HUES64 (cell line): ENCODE measurements at regions not wholly inside any gene's neighbourhood (a gene's known extent, or its start where the extent isn't known, plus 50 kb on each side); places are given as distances from the start of the nearest gene placed in this dataset.

Experiments
- H3K27ac ChIP-seq: 2 replicates; pipeline ENCODE4 v1.7.0; 2013; ENCODE audit warnings: low read depth, low read length, inconsistent platforms
- H3K27me3 ChIP-seq: 2 replicates; pipeline ENCODE4 v1.6.1; 2013; ENCODE audit warnings: mild to moderate bottlenecking, low read length; ENCODE audit not compliant: insufficient read depth
- H3K36me3 ChIP-seq: 2 replicates; pipeline ENCODE4 v1.6.1; 2013; ENCODE audit warnings: mild to moderate bottlenecking, low read length; ENCODE audit not compliant: insufficient read depth
- H3K4me1 ChIP-seq: 2 replicates; pipeline ENCODE4 v1.6.1; 2013; ENCODE audit warnings: mild to moderate bottlenecking, low read length, moderate library complexity; ENCODE audit not compliant: insufficient read depth
- H3K4me3 ChIP-seq: 2 replicates; pipeline ENCODE4 v1.5.1; 2013; ENCODE audit warnings: mild to moderate bottlenecking, low read length, moderate library complexity
- H3K9ac ChIP-seq: 2 replicates; pipeline ENCODE4 v1.6.1; 2013; ENCODE audit warnings: mild to moderate bottlenecking, low read depth, low read length
- H3K9me3 ChIP-seq: 2 replicates; pipeline ENCODE4 v1.6.1; 2013; ENCODE audit warnings: low read depth, low read length; ENCODE audit not compliant: insufficient read depth
- WGBS: fragments of 150-250, 120-280 bp; methylation state at CpG from one replicate; pipeline ENCODE4 v1.1.7; 2013; ENCODE audit warnings: missing lambda C conversion rate; 5-methylcytosine and 5-hydroxymethylcytosine counted together

- Histone ChIP-seq H3K27ac (no peak overlapping the region), H3K36me3 (no peaks in the 10 kb centered on the region), H3K27me3 (no peaks in the 10 kb centered on the region), H3K9ac (no peak overlapping the region), H3K9me3 (no peaks in the 10 kb centered on the region), H3K4me1 (peaks cover 47% of the 10 kb centered on the region), H3K4me3 (no peak overlapping the region)
- 81% methylated on average over 5 of the region's 5 CpGs for WGBS
Measured at GRCh38 chr6:138596126-138596525, 96.8 kb upstream of the NHSL1 start.

GRCh38 chr6:138596591-138596990 is 97.3 kb upstream of the NHSL1 start:
- no peaks in the 10 kb centered on the region for H3K36me3 ChIP-seq
- H3K4me3 ChIP-seq, result no peak overlapping the region
- no peaks in the 10 kb centered on the region for H3K9me3 ChIP-seq
- 78% methylated on average over 11 of the region's 11 CpGs for WGBS
- no peaks in the 10 kb centered on the region for H3K27me3 ChIP-seq
- peaks cover 47% of the 10 kb centered on the region for H3K4me1 ChIP-seq
- no peak overlapping the region; the same call in 1 of the 2 replicates for H3K27ac ChIP-seq
- no peak overlapping the region for H3K9ac ChIP-seq

DNA sequence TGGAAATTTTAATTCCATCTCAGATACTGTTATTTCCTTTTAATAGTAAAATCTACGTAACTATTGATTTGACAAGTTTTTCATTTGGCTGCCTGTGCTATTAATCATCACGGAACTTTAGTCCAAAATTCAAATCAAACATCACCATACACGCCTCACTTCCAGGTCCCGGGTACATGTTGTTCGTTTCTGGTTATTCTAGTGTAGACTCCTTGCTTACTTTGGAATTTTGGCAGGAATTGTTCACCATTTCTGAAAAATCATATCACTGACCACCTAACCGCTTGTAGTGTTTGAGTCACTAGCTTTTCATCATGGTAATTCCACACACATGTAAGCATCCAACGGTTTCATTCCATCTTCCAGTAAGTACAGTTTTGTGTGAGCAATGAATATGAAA is 98.0 kb upstream of the NHSL1 start:
- no peak overlapping the region for H3K9ac ChIP-seq
- 95% methylated on average over 7 of the region's 7 CpGs for WGBS
- H3K9me3 ChIP-seq, result no peaks in the 10 kb centered on the region
- H3K4me3 ChIP-seq, result no peak overlapping the region
- H3K27me3 ChIP-seq, result no peaks in the 10 kb centered on the region
- H3K4me1 ChIP-seq, result peaks cover 42% of the 10 kb centered on the region
- H3K36me3 ChIP-seq, result no peaks in the 10 kb centered on the region
- no peak overlapping the region for H3K27ac ChIP-seq

GRCh38 chr6:138598562-138599173 is 99.4 kb upstream of the NHSL1 start:
- Histone ChIP-seq H3K4me1 (peaks cover 29% of the 10 kb centered on the region), H3K27me3 (no peaks in the 10 kb centered on the region), H3K9ac (no peak overlapping the region), H3K27ac (no peak overlapping the region), H3K4me3 (no peak overlapping the region), H3K36me3 (no peaks in the 10 kb centered on the region), H3K9me3 (no peaks in the 10 kb centered on the region)
- 100% methylated on average over 2 of the region's 3 CpGs for WGBS

DNA sequence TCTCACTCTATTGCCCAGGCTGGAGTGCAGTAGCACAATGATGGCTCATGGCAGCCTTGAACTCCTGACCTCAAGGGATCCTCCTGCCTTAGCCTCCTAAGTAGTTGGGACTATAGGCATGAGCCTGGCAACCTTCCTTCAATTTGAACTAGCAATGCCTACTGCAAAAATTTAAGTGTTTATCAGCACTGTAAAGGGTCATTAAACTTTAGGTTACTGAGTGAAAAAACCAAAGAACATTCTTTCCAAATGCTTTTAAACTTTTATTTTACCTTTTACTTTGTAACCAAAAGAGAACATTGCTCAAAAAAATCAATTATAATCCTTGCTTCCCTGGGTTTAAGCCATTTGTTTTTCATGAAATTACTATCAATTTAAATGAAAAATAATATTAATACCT is 101.0 kb upstream of the NHSL1 start:
- no peak overlapping the region for H3K9ac ChIP-seq

DNA sequence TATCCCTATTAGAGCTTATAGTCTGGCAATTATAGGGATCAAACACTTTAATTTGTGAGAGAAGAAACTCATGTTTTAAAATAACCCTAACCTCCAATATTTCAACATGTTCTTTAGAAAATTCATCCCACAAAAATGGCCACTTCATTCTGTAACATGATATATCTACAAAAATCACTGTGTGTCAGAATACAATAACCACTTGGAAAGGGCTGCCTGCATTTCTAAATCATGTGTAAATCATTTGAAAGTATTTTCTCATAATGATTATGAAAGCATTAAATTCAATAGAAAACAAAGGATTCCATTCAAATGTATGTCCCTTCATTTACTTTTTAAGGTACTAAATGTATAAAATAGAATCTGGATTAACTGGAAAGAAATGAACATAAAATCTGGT is 101.4 kb upstream of the NHSL1 start:
- Histone ChIP-seq H3K27me3 (no peaks in the 10 kb centered on the region), H3K4me1 (peaks cover 10% of the 10 kb centered on the region), H3K27ac (no peak overlapping the region), H3K4me3 (no peak overlapping the region), H3K9ac (no peak overlapping the region), H3K36me3 (no peaks in the 10 kb centered on the region), H3K9me3 (no peaks in the 10 kb centered on the region)

More for the DNA sequence above, 101.0 kb upstream of the NHSL1 start:
- H3K4me1 ChIP-seq, result peaks cover 13% of the 10 kb centered on the region
- H3K27me3 ChIP-seq, result no peaks in the 10 kb centered on the region
- no peaks in the 10 kb centered on the region for H3K9me3 ChIP-seq
- no peaks in the 10 kb centered on the region for H3K36me3 ChIP-seq
- H3K27ac ChIP-seq, result no peak overlapping the region
- no peak overlapping the region for H3K4me3 ChIP-seq

- Histone ChIP-seq H3K27ac (no peak overlapping the region), H3K36me3 (no peaks in the 10 kb centered on the region), H3K9ac (no peak overlapping the region), H3K4me3 (no peak overlapping the region), H3K27me3 (no peaks in the 10 kb centered on the region), H3K9me3 (no peaks in the 10 kb centered on the region), H3K4me1 (peaks cover 6% of the 10 kb centered on the region)
Measured at GRCh38 chr6:138601128-138601527, 101.8 kb upstream of the NHSL1 start.

DNA sequence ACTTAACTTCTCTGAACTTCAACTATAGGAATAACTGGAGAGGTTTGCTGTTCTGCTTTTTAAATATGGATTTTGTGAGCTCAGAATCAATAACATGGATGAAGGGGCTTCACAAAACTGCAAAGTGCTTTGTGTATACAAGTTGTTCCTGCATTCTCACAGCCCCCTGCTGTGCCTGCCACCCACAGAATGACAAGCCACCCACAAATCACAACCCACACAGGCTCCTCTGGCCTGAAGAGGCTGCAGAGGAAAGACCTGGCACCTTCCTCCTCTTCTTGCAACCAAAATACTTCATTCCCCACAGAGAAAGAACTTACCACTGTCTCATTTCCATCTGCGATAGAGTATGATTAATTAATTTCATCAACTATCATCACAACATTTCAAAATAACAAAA is 106.7 kb upstream of the NHSL1 start:
- no peaks in the 10 kb centered on the region for H3K27me3 ChIP-seq
- H3K9ac ChIP-seq, result no peak overlapping the region
- H3K4me1 ChIP-seq, result no peaks in the 10 kb centered on the region
- WGBS, result 100% methylated on average over 1 of the region's 1 CpG
- H3K27ac ChIP-seq, result no peak overlapping the region
- no peak overlapping the region for H3K4me3 ChIP-seq
- H3K9me3 ChIP-seq, result no peaks in the 10 kb centered on the region
- no peaks in the 10 kb centered on the region for H3K36me3 ChIP-seq

GRCh38 chr6:138607478-138608433 is 108.5 kb upstream of the NHSL1 start:
- Histone ChIP-seq H3K27ac (no peak overlapping the region), H3K27me3 (no peaks in the 10 kb centered on the region), H3K36me3 (no peaks in the 10 kb centered on the region), H3K9ac (no peak overlapping the region), H3K4me1 (no peaks in the 10 kb centered on the region), H3K4me3 (no peak overlapping the region), H3K9me3 (no peaks in the 10 kb centered on the region)
- WGBS, result 95% methylated on average over 9 of the region's 10 CpGs

GRCh38 chr6:138608896-138609295 is 109.6 kb upstream of the NHSL1 start:
- no CpG with 5 or more reads among the region's 1 CpG for WGBS
- Histone ChIP-seq H3K4me1 (no peaks in the 10 kb centered on the region), H3K36me3 (no peaks in the 10 kb centered on the region), H3K9ac (no peak overlapping the region), H3K27ac (no peak overlapping the region), H3K27me3 (no peaks in the 10 kb centered on the region), H3K4me3 (no peak overlapping the region), H3K9me3 (no peaks in the 10 kb centered on the region)

DNA sequence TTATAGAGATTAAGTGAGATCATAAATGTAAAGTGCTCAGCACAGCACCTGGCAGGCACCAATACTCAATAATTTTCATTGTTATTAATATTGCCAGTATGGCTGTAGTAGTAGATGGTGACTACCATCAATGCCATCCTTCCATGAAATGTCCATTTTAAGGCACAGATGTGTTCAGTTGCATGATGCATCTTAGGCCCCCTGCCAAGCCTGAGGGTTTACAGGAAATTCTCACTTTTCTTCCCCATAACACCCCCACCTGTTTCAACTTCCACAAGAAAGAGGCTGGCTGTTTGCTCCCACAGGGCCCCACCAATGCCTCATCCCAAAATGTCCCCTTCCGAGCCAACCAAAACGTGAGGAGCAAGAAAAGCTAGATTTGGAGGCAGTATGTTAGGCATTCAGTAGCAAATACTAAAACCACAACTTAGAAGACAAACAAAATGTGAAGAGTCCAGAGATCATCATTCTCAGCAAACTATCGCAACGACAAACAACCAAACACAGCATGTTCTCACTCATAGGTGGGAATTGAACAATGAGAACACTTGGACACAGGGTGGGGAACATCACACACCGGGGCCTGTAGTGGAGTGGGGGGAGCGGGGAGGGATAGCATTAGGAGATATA is 110.6 kb upstream of the NHSL1 start:
- Histone ChIP-seq H3K4me3 (no peak overlapping the region), H3K9ac (no peak overlapping the region), H3K27ac (no peak overlapping the region), H3K4me1 (no peaks in the 10 kb centered on the region), H3K36me3 (no peaks in the 10 kb centered on the region), H3K9me3 (no peaks in the 10 kb centered on the region), H3K27me3 (no peaks in the 10 kb centered on the region)
- 90% methylated on average over 5 of the region's 6 CpGs for WGBS
